Spinal cord (tissue), 9 donors: ENCODE measurements at regions not wholly inside any gene's neighbourhood (a gene's known extent, or its start where the extent isn't known, plus 50 kb on each side); places are given as distances from the start of the nearest gene placed in this dataset.
"Not testable (repeated sequence)": the region's sequence is repeated elsewhere in the genome, so short reads cannot be mapped to it uniquely, and the experiment has no call there.

Experiments
- DNase-seq, 6 donors: peaks; one replicate each; pipeline versions ENCODE4 v3.0.0 to v3.0.0-alpha.2; 2013 to 2015; ENCODE audit warnings: low spot score in 6 of 6, low read depth in 4 of 6
- H3K27ac ChIP-seq: one replicate; pipeline ENCODE4 v1.5.1; 2013; ENCODE audit warnings: low read depth, low read length, control low read depth
- H3K27me3 ChIP-seq: one replicate; pipeline ENCODE4 v1.6.1; 2013; ENCODE audit warnings: low read length; ENCODE audit not compliant: control insufficient read depth, insufficient read depth
- H3K36me3 ChIP-seq: one replicate; pipeline ENCODE4 v1.6.1; 2013; ENCODE audit warnings: low read length; ENCODE audit not compliant: control insufficient read depth, insufficient read depth
- H3K4me1 ChIP-seq: one replicate; pipeline ENCODE4 v1.6.1; 2013; ENCODE audit warnings: low read length; ENCODE audit not compliant: control insufficient read depth, insufficient read depth
- H3K4me3 ChIP-seq: one replicate; pipeline ENCODE4 v1.5.1; 2013; ENCODE audit warnings: low read depth, low read length, control low read depth
- H3K9me3 ChIP-seq: one replicate; pipeline ENCODE4 v1.6.1; 2013; ENCODE audit warnings: low read length; ENCODE audit not compliant: control insufficient read depth, insufficient read depth
- WGBS: methylation state at CpG from one replicate; pipeline ENCODE4 v1.1.5; 2013; ENCODE audit warnings: missing lambda C conversion rate; ENCODE audit not compliant: insufficient coverage; 5-methylcytosine and 5-hydroxymethylcytosine counted together
- donor health status: healthy.

DNA sequence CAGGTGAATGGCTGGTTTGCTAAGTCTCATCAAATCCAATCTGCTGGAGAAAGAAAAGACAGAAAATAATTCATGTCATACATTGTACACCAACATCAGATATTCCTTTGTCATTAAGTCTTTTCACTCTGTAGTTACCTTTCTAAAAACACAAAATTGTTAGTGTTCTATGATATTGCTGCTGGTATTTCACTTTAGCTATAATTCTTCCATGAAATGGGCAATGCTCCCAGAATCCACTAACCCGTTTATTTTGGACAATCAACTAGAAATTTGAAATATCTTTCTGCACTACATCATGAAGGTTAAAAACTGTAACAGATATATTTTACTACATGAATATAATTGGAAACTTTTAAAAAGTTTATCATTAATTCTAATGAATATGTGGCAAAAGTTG lies 181.3 kb downstream of the C7orf25 start:
- no CpG with 5 or more reads among the region's 1 CpG for WGBS
- H3K9me3 ChIP-seq, result no peaks in the 10 kb centered on the region

GRCh38 chr7:42729053-42729765 lies 182.7 kb downstream of the C7orf25 start:
- DNase-seq, result no peak
- H3K36me3 ChIP-seq, result no peaks in the 10 kb centered on the region
- H3K9me3 ChIP-seq, result no peaks in the 10 kb centered on the region
- H3K4me1 ChIP-seq, result no peaks in the 10 kb centered on the region
- H3K27ac ChIP-seq, result no peak overlapping the region
- no peak overlapping the region for H3K4me3 ChIP-seq
- no peaks in the 10 kb centered on the region for H3K27me3 ChIP-seq

More for the DNA sequence above, 181.3 kb downstream of the C7orf25 start:
- no peaks in the 10 kb centered on the region for H3K36me3 ChIP-seq
- no peak overlapping the region for H3K27ac ChIP-seq
- no peaks in the 10 kb centered on the region for H3K4me1 ChIP-seq
- H3K27me3 ChIP-seq, result no peaks in the 10 kb centered on the region
- DNase-seq, result no peak
- H3K4me3 ChIP-seq, result no peak overlapping the region

- no peaks in the 10 kb centered on the region for H3K4me1 ChIP-seq
- no peak for DNase-seq
- H3K9me3 ChIP-seq, result no peaks in the 10 kb centered on the region
- H3K27ac ChIP-seq, result no peak overlapping the region
- WGBS, result no CpG with 5 or more reads among the region's 2 CpGs
- H3K4me3 ChIP-seq, result no peak overlapping the region
- no peaks in the 10 kb centered on the region for H3K27me3 ChIP-seq
- H3K36me3 ChIP-seq, result no peaks in the 10 kb centered on the region
These were observed 184.4 kb downstream of the C7orf25 start for GRCh38 chr7:42727451-42727850.

GRCh38 chr7:42726066-42726785 lies 185.6 kb downstream of the C7orf25 start:
- no peaks in the 10 kb centered on the region for H3K9me3 ChIP-seq
- H3K4me1 ChIP-seq, result peaks cover 5% of the 10 kb centered on the region
- no peaks in the 10 kb centered on the region for H3K27me3 ChIP-seq
- no peaks in the 10 kb centered on the region for H3K36me3 ChIP-seq
- no peak for DNase-seq
- 80% methylated on average over 2 of the region's 7 CpGs for WGBS
- no peak overlapping the region for H3K4me3 ChIP-seq
- H3K27ac ChIP-seq, result no peak overlapping the region

DNA sequence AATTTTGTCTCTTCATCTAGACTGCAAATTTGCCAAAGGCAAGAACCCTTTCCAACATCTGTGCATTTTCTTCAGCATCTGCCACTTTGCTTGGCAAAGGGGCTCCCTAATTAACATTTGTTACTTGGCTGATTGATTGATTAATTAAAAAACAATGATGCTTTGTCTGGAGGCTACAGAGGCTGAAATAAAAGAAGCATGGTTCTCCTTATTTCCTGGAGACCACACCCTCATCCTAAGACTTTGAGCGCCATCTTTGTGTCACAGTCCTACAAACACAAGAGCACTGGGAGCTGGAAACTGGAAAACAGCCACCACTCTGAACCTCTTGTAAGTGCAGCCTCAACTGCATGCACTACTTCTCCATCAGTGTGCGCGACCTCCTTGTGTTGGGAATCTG lies 189.2 kb downstream of the C7orf25 start:
- Histone ChIP-seq H3K9me3 (no peaks in the 10 kb centered on the region), H3K36me3 (no peaks in the 10 kb centered on the region), H3K4me3 (no peak overlapping the region), H3K27me3 (no peaks in the 10 kb centered on the region), H3K4me1 (peaks cover 9% of the 10 kb centered on the region), H3K27ac (no peak overlapping the region)
- peak in 1 of 6 donors; percentile 63 for DNase-seq
- WGBS, result 75% methylated on average over 1 of the region's 3 CpGs

DNA sequence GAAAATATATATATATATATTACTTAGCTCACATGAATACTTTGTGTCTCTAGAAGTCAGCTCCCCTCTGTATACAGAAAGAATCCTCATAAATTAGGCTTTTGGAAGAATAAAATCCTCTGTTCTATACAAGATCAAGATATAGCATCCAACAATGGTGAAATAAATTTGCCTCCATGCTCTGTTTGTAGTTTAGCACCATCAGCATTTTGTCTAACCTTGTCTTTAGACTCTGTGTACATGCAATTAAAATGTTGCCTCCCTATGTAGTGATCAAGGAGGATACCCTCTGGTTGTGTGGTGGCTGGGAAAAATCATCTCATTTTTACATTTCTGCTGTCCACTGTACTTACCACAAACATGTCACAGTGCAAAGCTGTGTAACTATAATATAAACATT lies 189.7 kb downstream of the C7orf25 start:
- DNase-seq, result no peak
- no peaks in the 10 kb centered on the region for H3K36me3 ChIP-seq
- H3K4me1 ChIP-seq, result peaks cover 9% of the 10 kb centered on the region
- no peaks in the 10 kb centered on the region for H3K9me3 ChIP-seq
- H3K4me3 ChIP-seq, result no peak overlapping the region
- H3K27ac ChIP-seq, result no peak overlapping the region
- no peaks in the 10 kb centered on the region for H3K27me3 ChIP-seq

DNA sequence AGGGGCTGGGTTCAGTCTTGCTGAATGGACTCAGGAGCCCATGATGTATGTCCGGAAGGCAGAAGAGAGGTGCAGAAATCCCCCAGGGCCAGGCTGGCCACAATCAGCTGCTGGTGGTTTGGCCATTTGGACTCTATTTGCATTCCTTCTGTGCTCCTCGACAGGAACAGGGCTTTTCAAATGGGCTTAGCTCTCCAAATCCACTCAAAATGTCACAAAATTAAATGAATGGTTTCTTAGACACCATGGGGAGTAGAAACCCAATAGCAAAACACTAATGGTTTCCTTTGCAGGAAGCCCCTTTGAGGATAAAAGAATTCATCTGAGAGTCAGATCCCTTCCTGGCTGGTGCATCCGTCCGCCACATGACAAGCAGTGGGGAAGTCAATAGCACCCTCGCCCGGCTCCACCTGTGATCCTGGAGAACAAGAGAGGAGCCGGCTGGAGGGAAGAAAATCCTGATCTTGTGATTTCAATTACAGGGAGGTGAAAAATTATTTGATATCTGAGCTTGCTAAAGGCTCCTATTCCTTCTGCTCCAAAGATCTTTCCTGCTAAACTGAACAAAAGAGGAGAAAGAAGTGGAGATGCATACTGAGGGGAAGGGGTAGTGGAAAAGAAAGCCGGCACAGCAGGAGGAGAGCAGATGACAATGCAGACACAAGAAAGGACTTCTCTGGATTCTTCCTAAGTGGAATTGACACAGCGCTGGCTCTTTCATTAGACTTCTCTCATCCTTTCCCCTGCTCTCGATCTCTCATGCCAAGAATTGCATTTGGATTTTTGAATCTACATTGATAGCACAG lies 190.7 kb downstream of the C7orf25 start:
- no peak overlapping the region for H3K4me3 ChIP-seq
- no peaks in the 10 kb centered on the region for H3K9me3 ChIP-seq
- H3K36me3 ChIP-seq, result no peaks in the 10 kb centered on the region
- DNase-seq, result peak in 3 of 6 donors; percentile 11 to 38 (median 33)
- WGBS, result 27% methylated on average over 8 of the region's 10 CpGs
- H3K27ac ChIP-seq, result peak overlapping the region; percentile 19
- peaks cover 9% of the 10 kb centered on the region for H3K4me1 ChIP-seq
- no peaks in the 10 kb centered on the region for H3K27me3 ChIP-seq

- Histone ChIP-seq H3K27ac (no peak overlapping the region), H3K36me3 (no peaks in the 10 kb centered on the region), H3K4me3 (no peak overlapping the region), H3K27me3 (no peaks in the 10 kb centered on the region), H3K4me1 (peaks cover 9% of the 10 kb centered on the region), H3K9me3 (no peaks in the 10 kb centered on the region)
- DNase-seq, result no peak
These were observed 191.9 kb downstream of the C7orf25 start for GRCh38 chr7:42720012-42720411.

- H3K9me3 ChIP-seq, H3K4me3 ChIP-seq, H3K4me1 ChIP-seq, H3K27ac ChIP-seq, H3K36me3 ChIP-seq, H3K27me3 ChIP-seq, DNase-seq: not testable (repeated sequence)
- 95% methylated on average over 2 of the region's 2 CpGs for WGBS
These were observed 193.4 kb downstream of the C7orf25 start for GRCh38 chr7:42718466-42718865.
